DND-41 (cell line): ENCODE measurements at regions not wholly inside any gene's neighbourhood (a gene's known extent, or its start where the extent isn't known, plus 50 kb on each side); places are given as distances from the start of the nearest gene placed in this dataset.
"Not testable (repeated sequence)": the region's sequence is repeated elsewhere in the genome, so short reads cannot be mapped to it uniquely, and the experiment has no call there.

ENCODE experiments used
- ATAC-seq: fragments of 200-7000 bp; cut with Tn5 transposase; 3 replicates; pipeline ENCODE4 v1.9.1; 2021; ENCODE audit warnings: low read depth; ENCODE audit not compliant: insufficient read depth
- DNase-seq: peaks from one replicate; pipeline ENCODE4 v3.0.0-alpha.2; 2020
- H2AFZ ChIP-seq: 2 replicates; pipeline ENCODE4 v1.6.0; 2012; ENCODE audit warnings: low read depth, low read length
- H3K27ac ChIP-seq: 2 replicates; pipeline ENCODE4 v1.5.1; 2012; ENCODE audit warnings: low read length, inconsistent platforms
- H3K27me3 ChIP-seq: fragments of 200-600 bp; sonication (generic); 2 replicates; pipeline ENCODE4 v1.6.0; 2012; ENCODE audit warnings: low read length, mild to moderate bottlenecking, inconsistent platforms; ENCODE audit not compliant: insufficient read depth, poor library complexity
- H3K36me3 ChIP-seq: 2 replicates; pipeline ENCODE4 v1.5.1; 2012; ENCODE audit warnings: low read length, inconsistent platforms; ENCODE audit not compliant: insufficient read depth
- H3K4me1 ChIP-seq: 2 replicates; pipeline ENCODE4 v1.5.1; 2012; ENCODE audit warnings: mild to moderate bottlenecking, low read length; ENCODE audit not compliant: insufficient read depth
- H3K4me2 ChIP-seq: 2 replicates; pipeline ENCODE4 v1.6.0; 2012; ENCODE audit warnings: mild to moderate bottlenecking, moderate library complexity, low read length, inconsistent platforms; ENCODE audit not compliant: insufficient read depth
- H3K4me3 ChIP-seq, 2 experiments: fragments of 200-600 bp in 1 of 2; shearing (Covaris generic) in 1 of 2; 2 replicates each; pipeline ENCODE4 v1.5.1; 2012 to 2016; ENCODE audit warnings: inconsistent platforms in 2 of 2, low read length in 2 of 2, mild to moderate bottlenecking in 2 of 2, low read depth in 1 of 2, moderate library complexity in 1 of 2
- H3K79me2 ChIP-seq: 2 replicates; pipeline ENCODE4 v1.6.0; 2012; ENCODE audit warnings: low read length, inconsistent platforms; ENCODE audit not compliant: insufficient read depth
- H3K9ac ChIP-seq: 2 replicates; pipeline ENCODE4 v1.6.0; 2012; ENCODE audit warnings: low read depth, mild to moderate bottlenecking, inconsistent platforms, low read length, moderate library complexity
- H3K9me3 ChIP-seq: 2 replicates; pipeline ENCODE4 v1.5.1; 2012; ENCODE audit warnings: low read length, moderate library complexity, mild to moderate bottlenecking, inconsistent platforms; ENCODE audit not compliant: insufficient read depth, severe bottlenecking
- H4K20me1 ChIP-seq: 2 replicates; pipeline ENCODE4 v1.6.0; 2012; ENCODE audit warnings: low read length; ENCODE audit not compliant: insufficient read depth
- CTCF ChIP-seq: IDR thresholded peaks from 2 replicates; pipeline ENCODE4 v1.5.1; 2012; ENCODE audit warnings: borderline replicate concordance, low read length, moderate library complexity, mild to moderate bottlenecking; ENCODE audit not compliant: poor library complexity, severe bottlenecking; ENCODE audit errors: extremely low read depth
- EZH2 ChIP-seq: IDR thresholded peaks from 3 replicates; pipeline ENCODE4 v1.6.1; 2012; ENCODE audit warnings: borderline replicate concordance, low read depth, mild to moderate bottlenecking, moderate library complexity, low read length, inconsistent platforms; ENCODE audit not compliant: severe bottlenecking

- no peak overlapping the region for H3K27ac ChIP-seq
- no peaks in the 10 kb centered on the region for H4K20me1 ChIP-seq
- no peak overlapping the region for H3K4me2 ChIP-seq
- ATAC-seq, result no peak
- DNase-seq, result no peak
- no peaks in the 10 kb centered on the region for H3K27me3 ChIP-seq
- no peaks in the 10 kb centered on the region for H3K79me2 ChIP-seq
- no peak overlapping the region for H3K4me3 ChIP-seq
- H3K36me3 ChIP-seq, result no peaks in the 10 kb centered on the region
- TF ChIP-seq EZH2 (no peak), CTCF (no peak)
- no peaks in the 10 kb centered on the region for H3K9me3 ChIP-seq
- H3K9ac ChIP-seq, result no peak overlapping the region
- H3K4me1 ChIP-seq, result no peaks in the 10 kb centered on the region
- H2AFZ ChIP-seq, result no peak overlapping the region
Measured at GRCh38 chr16:77111056-77111565, 79.9 kb upstream of the MON1B start.

GRCh38 chr16:77112746-77113145 is 78.2 kb upstream of the MON1B start:
- H3K27me3 ChIP-seq, result no peaks in the 10 kb centered on the region
- TF ChIP-seq CTCF, result no peak
- no peak for TF ChIP-seq EZH2

GRCh38 chr16:77113835-77114234 is 77.2 kb upstream of the MON1B start:
- H3K9ac ChIP-seq, result no peak overlapping the region
- TF ChIP-seq EZH2 (no peak), CTCF (no peak)
- no peaks in the 10 kb centered on the region for H3K79me2 ChIP-seq
- no peaks in the 10 kb centered on the region for H3K27me3 ChIP-seq
- no peaks in the 10 kb centered on the region for H3K4me1 ChIP-seq
- no peak overlapping the region for H3K27ac ChIP-seq
- DNase-seq (no peak), ATAC-seq (no peak)
- no peaks in the 10 kb centered on the region for H3K9me3 ChIP-seq
- H4K20me1 ChIP-seq, result no peaks in the 10 kb centered on the region
- no peak overlapping the region for H2AFZ ChIP-seq
- H3K4me3 ChIP-seq, result no peak overlapping the region
- no peak overlapping the region for H3K4me2 ChIP-seq
- no peaks in the 10 kb centered on the region for H3K36me3 ChIP-seq

More at GRCh38 chr16:77112746-77113145, 78.2 kb upstream of the MON1B start:
- H3K9ac ChIP-seq, result no peak overlapping the region
- H3K27ac ChIP-seq, result no peak overlapping the region
- H3K9me3 ChIP-seq, result no peaks in the 10 kb centered on the region
- no peak overlapping the region for H3K4me2 ChIP-seq
- no peaks in the 10 kb centered on the region for H3K4me1 ChIP-seq
- ATAC-seq, result no peak
- no peak overlapping the region for H2AFZ ChIP-seq
- no peaks in the 10 kb centered on the region for H4K20me1 ChIP-seq
- no peaks in the 10 kb centered on the region for H3K79me2 ChIP-seq
- DNase-seq, result no peak
- H3K36me3 ChIP-seq, result no peaks in the 10 kb centered on the region
- no peak overlapping the region for H3K4me3 ChIP-seq

- H3K27ac ChIP-seq, DNase-seq, H2AFZ ChIP-seq, H4K20me1 ChIP-seq, H3K4me3 ChIP-seq, H3K9me3 ChIP-seq, H3K4me1 ChIP-seq, H3K79me2 ChIP-seq, H3K36me3 ChIP-seq, H3K27me3 ChIP-seq, H3K9ac ChIP-seq, ATAC-seq, H3K4me2 ChIP-seq: not testable (repeated sequence)
Measured at GRCh38 chr16:77114361-77114760, 76.6 kb upstream of the MON1B start.
